Activated T-helper 2 cell treated with anti-CD3 and anti-CD28 coated beads, Interferon-gamma antibody, Interleukin-2, Interleukin-4, amounts not matched to agents 10 μg/mL and 5 μg/mL and 100 μg/mL, durations not matched to agents 14 hours and 24 hours and 36 hours (primary cell): ENCODE measurements at regions not wholly inside any gene's neighbourhood (a gene's known extent, or its start where the extent isn't known, plus 50 kb on each side); places are given as distances from the start of the nearest gene placed in this dataset.
"Not testable (repeated sequence)": the region's sequence is repeated elsewhere in the genome, so short reads cannot be mapped to it uniquely, and the experiment has no call there.

Experiments used
- DNase-seq: peaks from one replicate; pipeline ENCODE4 v3.0.0; 2021; ENCODE audit warnings: low spot score
- H3K27ac Mint-ChIP-seq: one replicate; pipeline ENCODE4 v1.8.0; 2021; ENCODE audit warnings: mixed read lengths
- H3K27me3 Mint-ChIP-seq: one replicate; pipeline ENCODE4 v1.8.0; 2021; ENCODE audit warnings: low read depth, mixed read lengths
- H3K36me3 Mint-ChIP-seq: one replicate; pipeline ENCODE4 v1.8.0; 2021; ENCODE audit warnings: low read depth, mixed read lengths
- H3K4me1 Mint-ChIP-seq: one replicate; pipeline ENCODE4 v1.8.0; 2021; ENCODE audit warnings: low read depth, mixed read lengths
- H3K4me3 Mint-ChIP-seq: one replicate; pipeline ENCODE4 v1.8.0; 2021; ENCODE audit warnings: low read depth, mild to moderate bottlenecking, moderate library complexity, mixed read lengths
- H3K9me3 Mint-ChIP-seq: one replicate; pipeline ENCODE4 v1.8.0; 2021; ENCODE audit warnings: mixed read lengths
- intact Hi-C: fragments of 100-400 bp; cut with micrococcal nuclease; formaldehyde crosslinking; loops from one replicate; pipeline ENCODE4 v1.15.1; 2023

DNA sequence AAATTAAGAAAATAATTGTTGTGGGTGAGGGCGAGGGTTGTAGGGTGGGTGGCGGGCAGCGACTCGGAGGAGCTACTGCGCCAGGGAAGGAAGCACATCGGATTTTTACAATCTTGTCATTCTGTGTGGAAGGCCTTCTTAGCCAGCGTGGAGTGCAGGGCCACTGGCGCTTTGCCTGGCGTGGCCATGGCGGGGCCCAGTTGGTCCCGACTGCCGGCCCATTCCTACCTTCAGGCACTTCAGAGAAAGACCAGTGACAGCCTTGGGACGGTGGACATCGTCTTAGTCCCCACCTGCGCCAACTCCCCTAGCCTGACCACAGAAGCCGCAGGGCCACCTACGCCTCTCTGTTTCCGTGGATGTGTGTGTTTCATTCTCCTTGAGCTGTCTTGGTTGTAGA, 136.9 kb upstream of the NEGR1 start:
- H3K4me3 Mint-ChIP-seq: no peak overlapping the region
- intact Hi-C loops: no loop called here
- H3K4me1 Mint-ChIP-seq: no peaks in the 10 kb centered on the region
- no peaks in the 10 kb centered on the region for H3K27me3 Mint-ChIP-seq
- no peak overlapping the region for H3K27ac Mint-ChIP-seq
- no peaks in the 10 kb centered on the region for H3K36me3 Mint-ChIP-seq
- H3K9me3 Mint-ChIP-seq: peaks cover 5% of the 10 kb centered on the region
- no peak for DNase-seq

DNA sequence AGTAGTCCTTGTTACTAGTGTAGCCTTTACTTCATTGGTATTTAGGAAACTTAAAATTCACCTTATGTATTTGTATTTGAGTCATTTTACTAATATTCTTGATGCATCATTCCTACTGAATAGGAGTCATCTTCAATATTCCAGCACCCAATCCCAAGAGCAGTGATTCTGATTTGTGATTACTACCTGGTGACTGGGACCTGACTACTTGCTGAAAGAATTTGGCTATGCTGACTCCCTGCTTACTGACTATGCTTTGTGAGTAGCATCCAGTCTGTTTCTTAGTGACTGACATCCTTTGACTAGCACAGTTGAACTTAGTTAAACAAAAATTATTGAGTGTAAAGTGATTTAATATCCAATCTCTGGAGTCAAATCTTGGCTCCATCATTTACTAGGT, 129.9 kb upstream of the NEGR1 start:
- Mint-ChIP-seq H3K4me3 (no peak overlapping the region), H3K27me3 (no peaks in the 10 kb centered on the region), H3K36me3 (no peaks in the 10 kb centered on the region), H3K4me1 (no peaks in the 10 kb centered on the region), H3K9me3 (peaks cover 3% of the 10 kb centered on the region), H3K27ac (no peak overlapping the region)
- intact Hi-C loops: no loop called here
- no peak for DNase-seq

DNA sequence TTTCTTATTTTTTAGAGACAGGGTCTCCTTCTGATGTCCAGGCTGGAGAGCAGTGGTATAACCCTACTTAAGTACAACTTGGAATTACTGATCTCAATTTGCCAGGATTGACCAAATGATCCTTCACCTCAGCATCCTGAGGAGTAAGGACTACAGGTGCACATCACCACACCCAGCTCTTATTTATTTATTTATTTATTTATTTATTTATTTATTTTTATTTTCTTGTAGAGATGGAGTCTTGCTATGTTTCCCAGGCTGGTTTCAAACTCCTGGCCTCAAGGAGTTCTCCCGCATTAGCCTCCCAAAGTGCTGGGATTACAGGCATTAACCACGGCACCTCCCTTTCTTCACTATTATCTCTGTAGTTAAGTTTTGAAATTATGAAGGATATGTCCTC, 117.5 kb upstream of the NEGR1 start:
- Mint-ChIP-seq H3K9me3 (no peaks in the 10 kb centered on the region), H3K4me3 (no peak overlapping the region), H3K4me1 (no peaks in the 10 kb centered on the region), H3K27me3 (no peaks in the 10 kb centered on the region), H3K27ac (no peak overlapping the region), H3K36me3 (no peaks in the 10 kb centered on the region)
- intact Hi-C loops: no loop called here
- DNase-seq: no peak

DNA sequence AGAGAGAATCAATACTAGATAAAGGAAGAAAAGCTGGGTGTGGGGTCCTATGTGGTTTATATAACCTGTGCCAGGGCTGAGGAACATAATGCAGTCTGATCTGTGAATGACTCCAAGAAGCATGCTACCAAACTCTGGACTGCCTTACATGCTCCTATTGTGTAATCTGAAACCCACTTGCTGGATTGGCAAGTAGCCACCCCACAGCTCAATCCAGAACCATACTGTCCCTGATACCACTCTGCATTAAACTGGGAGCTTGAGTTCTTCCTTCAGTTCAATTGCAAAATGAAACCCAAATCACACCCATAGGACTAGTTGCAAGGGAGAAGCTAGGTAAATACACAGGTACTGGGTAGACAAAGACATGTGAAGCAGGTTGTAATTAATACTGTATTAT, 115.4 kb upstream of the NEGR1 start:
- Mint-ChIP-seq H3K9me3 (no peaks in the 10 kb centered on the region), H3K36me3 (no peaks in the 10 kb centered on the region), H3K27me3 (no peaks in the 10 kb centered on the region), H3K27ac (no peak overlapping the region), H3K4me3 (no peak overlapping the region), H3K4me1 (no peaks in the 10 kb centered on the region)
- intact Hi-C loops: no loop called here
- no peak for DNase-seq

DNA sequence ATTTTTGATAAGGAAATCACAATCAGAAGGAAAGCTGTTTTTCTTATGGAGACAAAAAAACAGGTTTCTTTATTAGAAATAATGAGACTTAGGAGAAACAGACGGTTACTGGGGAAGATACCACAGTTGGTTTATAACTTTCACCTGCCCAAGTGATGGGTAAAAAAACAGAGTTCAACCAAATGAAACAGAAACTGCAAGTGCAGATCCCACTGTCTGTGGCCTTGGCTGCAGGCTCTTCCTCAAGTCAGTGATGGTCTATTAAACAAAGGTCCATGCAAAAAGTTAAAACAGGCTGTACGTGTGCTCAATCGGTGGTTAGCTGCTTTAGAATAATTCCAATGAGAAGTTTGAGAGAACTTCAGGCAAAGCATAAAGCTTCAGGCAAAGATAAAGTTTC, 112.1 kb upstream of the NEGR1 start:
- no peaks in the 10 kb centered on the region for H3K36me3 Mint-ChIP-seq

DNA sequence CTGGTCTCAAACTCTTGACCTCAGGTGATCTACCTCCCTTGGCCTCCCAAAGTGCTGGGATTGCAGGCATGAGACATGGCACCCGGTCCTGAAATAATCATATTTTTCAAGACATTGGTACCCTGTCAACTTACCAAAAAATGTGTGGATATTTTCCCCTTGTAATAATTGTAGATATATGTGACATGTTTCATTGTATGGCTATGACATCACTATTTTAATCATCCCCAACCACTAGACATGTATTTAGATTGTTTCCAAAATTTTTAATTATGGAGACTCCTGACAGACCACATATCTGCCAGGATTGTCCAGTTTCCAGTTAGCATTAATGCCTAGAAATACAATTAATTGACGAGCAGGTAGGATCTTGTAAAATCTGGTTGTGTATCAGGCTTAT, 96.7 kb upstream of the NEGR1 start:
- intact Hi-C loops: no loop called here
- Mint-ChIP-seq H3K9me3 (no peaks in the 10 kb centered on the region), H3K36me3 (no peaks in the 10 kb centered on the region), H3K4me3 (no peak overlapping the region), H3K4me1 (no peaks in the 10 kb centered on the region), H3K27ac (no peak overlapping the region), H3K27me3 (no peaks in the 10 kb centered on the region)
- DNase-seq: no peak

More for the DNA sequence above, 112.1 kb upstream of the NEGR1 start:
- Mint-ChIP-seq H3K27ac (no peak overlapping the region), H3K4me3 (no peak overlapping the region), H3K4me1 (no peaks in the 10 kb centered on the region), H3K9me3 (no peaks in the 10 kb centered on the region), H3K27me3 (no peaks in the 10 kb centered on the region)
- intact Hi-C loops: no loop called here
- no peak for DNase-seq

DNA sequence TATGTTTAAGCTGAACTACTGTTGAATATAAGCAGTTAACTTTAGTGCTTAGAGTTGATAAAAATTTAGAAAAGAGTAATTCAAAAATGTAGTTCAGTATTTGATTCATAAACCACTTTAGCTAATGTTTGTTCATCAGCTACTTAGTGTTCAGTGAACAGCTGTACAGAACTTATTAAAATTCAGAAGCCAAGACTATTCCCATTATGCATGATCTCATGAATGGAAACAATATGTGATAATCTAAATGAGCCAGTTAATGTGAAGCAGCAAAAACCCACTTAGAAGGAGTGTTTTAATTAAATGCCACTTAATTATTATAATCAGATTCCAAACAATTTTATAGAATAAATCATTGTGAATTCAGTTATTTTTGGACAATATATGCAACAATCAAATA, 92.9 kb upstream of the NEGR1 start:
- Mint-ChIP-seq H3K27me3 (no peaks in the 10 kb centered on the region), H3K36me3 (no peaks in the 10 kb centered on the region), H3K4me1 (no peaks in the 10 kb centered on the region), H3K9me3 (no peaks in the 10 kb centered on the region), H3K27ac (no peak overlapping the region), H3K4me3 (no peak overlapping the region)
- intact Hi-C loops: no loop called here
- no peak for DNase-seq

DNA sequence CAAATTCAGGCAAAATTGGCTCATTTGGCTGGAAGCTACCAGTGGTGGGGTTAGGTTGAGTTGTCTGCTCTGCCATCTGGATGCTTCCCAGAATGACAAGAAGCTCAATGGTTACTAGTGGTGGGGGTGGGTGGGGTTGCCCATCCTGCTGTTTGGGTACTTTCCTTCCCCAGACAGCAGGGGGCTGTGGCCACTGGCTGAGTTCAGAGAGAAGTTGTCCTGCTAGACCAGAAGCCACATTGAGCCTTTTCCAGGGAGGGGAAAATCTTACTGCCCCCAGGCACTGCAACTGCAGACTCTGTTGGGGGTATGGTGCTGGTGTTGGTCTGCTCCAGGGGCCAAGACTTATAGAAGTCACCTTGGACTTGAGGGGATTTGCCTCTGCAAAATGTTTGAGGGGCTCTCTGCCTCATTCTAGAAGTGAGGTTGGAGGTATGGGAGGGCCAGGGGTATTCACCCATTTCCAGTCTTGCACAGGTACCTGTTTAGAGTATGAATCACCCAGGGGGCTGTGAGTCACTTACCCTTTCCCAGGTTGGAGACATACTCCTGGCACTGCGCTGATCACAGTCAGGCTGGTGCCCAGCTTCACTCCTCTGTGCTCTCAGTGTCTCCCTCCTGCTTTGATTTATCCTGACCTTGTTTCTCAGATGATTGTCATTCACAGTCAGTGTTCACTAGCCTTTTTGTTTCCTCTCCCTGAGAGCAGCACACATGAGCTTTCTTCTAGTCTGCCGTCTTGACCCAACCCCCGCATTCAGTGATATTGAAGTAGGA, 89.1 kb upstream of the NEGR1 start:
- intact Hi-C loops: no loop called here
- H3K9me3 Mint-ChIP-seq: no peaks in the 10 kb centered on the region
- H3K27ac Mint-ChIP-seq: no peak overlapping the region
- no peak overlapping the region for H3K4me3 Mint-ChIP-seq
- no peaks in the 10 kb centered on the region for H3K36me3 Mint-ChIP-seq
- H3K4me1 Mint-ChIP-seq: peaks cover 3% of the 10 kb centered on the region
- no peak for DNase-seq
- H3K27me3 Mint-ChIP-seq: no peaks in the 10 kb centered on the region

DNA sequence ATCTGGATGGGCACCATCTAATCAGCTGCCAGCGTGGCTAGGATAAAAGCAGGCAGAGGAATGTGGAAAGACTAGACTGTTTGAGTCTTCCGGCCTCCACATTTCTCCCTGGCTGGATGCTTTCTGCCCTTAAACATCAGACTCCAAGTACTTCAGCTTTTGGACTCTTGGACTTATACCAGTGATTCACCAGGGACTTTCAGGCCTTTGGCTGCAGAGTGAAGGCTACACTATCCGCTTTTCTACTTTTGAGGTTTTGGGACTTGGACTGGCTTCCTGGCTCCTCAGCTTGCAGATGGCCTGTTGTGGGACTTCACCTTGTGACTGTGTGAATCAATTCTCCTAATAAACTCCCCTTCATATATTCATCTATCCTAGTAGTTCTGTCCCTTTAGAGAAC, 88.5 kb upstream of the NEGR1 start:
- H3K27me3 Mint-ChIP-seq, DNase-seq, H3K4me1 Mint-ChIP-seq, H3K27ac Mint-ChIP-seq, H3K4me3 Mint-ChIP-seq, intact Hi-C loops, H3K9me3 Mint-ChIP-seq, H3K36me3 Mint-ChIP-seq: not testable (repeated sequence)

DNA sequence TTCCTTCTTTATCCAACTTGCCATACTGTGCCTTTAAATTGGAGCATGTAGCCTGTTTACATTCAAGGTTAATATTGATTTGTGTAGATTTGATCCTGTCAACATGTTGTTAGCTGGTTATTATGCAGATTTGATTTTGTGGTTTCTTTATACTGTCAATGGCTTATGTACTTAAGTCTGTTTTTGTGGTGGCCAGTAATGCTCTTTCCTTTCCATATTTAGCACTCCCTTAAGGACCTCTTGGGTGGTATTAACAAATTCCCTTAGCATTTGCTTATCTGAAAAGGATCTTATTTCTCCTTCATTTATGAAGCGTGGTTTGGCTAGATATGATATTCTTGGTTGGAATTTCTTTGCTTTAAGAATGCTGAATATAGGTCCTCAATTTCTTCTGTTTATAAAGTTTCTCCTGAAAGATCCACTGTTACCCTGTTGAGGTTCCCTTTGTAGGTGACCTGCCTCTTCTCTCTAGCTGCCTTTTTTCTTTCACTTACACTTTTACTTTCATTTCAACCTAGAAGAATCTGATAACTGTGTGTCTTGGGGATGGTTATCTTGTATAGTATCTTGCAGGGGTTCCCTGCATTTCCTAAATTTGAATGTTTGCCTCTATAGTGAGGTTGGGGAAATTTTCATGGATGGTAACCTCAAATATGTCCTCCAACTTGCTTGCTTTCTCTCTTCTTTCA, 86.9 kb upstream of the NEGR1 start:
- no peaks in the 10 kb centered on the region for H3K36me3 Mint-ChIP-seq
- no peak overlapping the region for H3K4me3 Mint-ChIP-seq
- intact Hi-C loops: no loop called here
- H3K9me3 Mint-ChIP-seq: no peaks in the 10 kb centered on the region
- no peaks in the 10 kb centered on the region for H3K27me3 Mint-ChIP-seq
- no peak overlapping the region for H3K27ac Mint-ChIP-seq
- no peak for DNase-seq
- H3K4me1 Mint-ChIP-seq: peaks cover 3% of the 10 kb centered on the region

DNA sequence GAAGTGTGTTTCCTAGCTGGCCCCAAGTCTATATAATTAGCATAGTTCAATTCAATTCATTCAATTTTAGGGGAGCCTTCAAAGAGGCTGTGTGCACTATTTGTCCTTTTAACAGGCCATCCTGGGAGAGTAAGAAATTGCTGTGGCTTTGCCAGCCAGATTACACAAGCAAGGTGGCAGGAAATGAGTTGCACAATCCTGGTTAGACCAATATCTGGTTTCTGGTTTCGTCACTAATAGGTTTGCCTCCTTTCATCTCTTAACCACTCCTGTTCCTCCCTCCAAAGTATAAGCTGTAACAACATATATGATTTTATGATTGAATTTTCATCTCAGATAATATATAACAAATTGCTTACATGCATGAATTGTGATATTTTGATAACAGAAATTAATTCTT, 84.1 kb upstream of the NEGR1 start:
- intact Hi-C loops: no loop called here
- H3K36me3 Mint-ChIP-seq: no peaks in the 10 kb centered on the region
- no peaks in the 10 kb centered on the region for H3K27me3 Mint-ChIP-seq
- DNase-seq: no peak
- no peak overlapping the region for H3K4me3 Mint-ChIP-seq
- no peak overlapping the region for H3K27ac Mint-ChIP-seq
- H3K9me3 Mint-ChIP-seq: no peaks in the 10 kb centered on the region
- peaks cover 3% of the 10 kb centered on the region for H3K4me1 Mint-ChIP-seq

DNA sequence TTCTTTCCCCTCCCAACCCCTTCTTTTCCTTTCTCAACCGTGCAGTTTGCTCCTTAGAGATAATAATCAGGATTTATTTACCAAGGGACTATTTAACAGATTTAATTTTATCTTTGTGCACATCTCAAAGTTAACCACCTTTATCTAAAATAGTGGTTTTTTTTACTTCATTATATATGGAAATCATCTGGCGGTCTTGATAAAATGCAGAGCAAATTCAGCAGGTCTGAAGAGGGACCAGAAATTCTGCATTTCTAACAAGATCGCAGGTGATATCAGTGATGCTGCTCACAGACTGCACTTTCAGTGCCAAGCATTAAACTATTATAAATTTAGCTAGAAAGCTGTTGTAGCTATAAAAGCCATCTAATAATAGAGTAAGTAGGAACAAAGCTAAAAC, 83.4 kb upstream of the NEGR1 start:
- Mint-ChIP-seq H3K27me3 (no peaks in the 10 kb centered on the region), H3K4me1 (peaks cover 3% of the 10 kb centered on the region), H3K27ac (no peak overlapping the region), H3K4me3 (no peak overlapping the region), H3K9me3 (no peaks in the 10 kb centered on the region), H3K36me3 (no peaks in the 10 kb centered on the region)
- intact Hi-C loops: no loop called here
- no peak for DNase-seq

DNA sequence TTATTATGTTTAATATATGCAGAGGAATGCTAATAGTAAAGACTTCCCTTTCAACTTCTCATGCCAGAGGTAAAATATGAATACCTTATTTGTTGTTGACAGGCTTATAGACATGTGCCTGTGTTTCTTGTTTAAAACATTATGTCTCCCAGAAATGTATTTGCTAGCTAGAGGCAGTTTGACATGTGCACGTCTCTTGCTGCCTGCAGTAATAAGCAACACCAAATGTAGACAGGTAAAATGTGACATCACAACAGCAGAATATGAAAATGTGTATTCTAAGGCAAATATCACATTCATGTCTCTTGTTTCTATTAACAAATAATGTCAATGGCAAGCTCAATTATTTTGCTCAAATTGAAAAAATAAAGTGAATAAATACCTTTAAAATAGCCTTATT, 80.2 kb upstream of the NEGR1 start:
- Mint-ChIP-seq H3K9me3 (no peaks in the 10 kb centered on the region), H3K27me3 (no peaks in the 10 kb centered on the region), H3K27ac (no peak overlapping the region), H3K4me1 (no peaks in the 10 kb centered on the region), H3K36me3 (no peaks in the 10 kb centered on the region), H3K4me3 (no peak overlapping the region)
- intact Hi-C loops: no loop called here
- DNase-seq: no peak
